GM23338 (cell line): ENCODE measurements at regions not wholly inside any gene's neighbourhood (a gene's known extent, or its start where the extent isn't known, plus 50 kb on each side); places are given as distances from the start of the nearest gene placed in this dataset.

Source experiments
- EZH2 ChIP-seq: fragments of 200-600 bp; sonication (generic); IDR thresholded peaks from one replicate; pipeline ENCODE4 v1.8.0; 2017; ENCODE audit warnings: antibody characterized with exemption, mild to moderate bottlenecking, low read depth; ENCODE audit not compliant: unreplicated experiment
- EZH2phosphoT487 ChIP-seq: fragments of 200-600 bp; sonication (generic); IDR thresholded peaks from one replicate; pipeline ENCODE4 v1.8.1; 2018; ENCODE audit warnings: antibody characterized with exemption; ENCODE audit not compliant: unreplicated experiment
- JUNB ChIP-seq: IDR thresholded peaks from one replicate; pipeline ENCODE4 v1.6.1; 2016; ENCODE audit warnings: antibody characterized with exemption; ENCODE audit not compliant: unreplicated experiment
- NANOG ChIP-seq: IDR thresholded peaks from 2 replicates; pipeline ENCODE4 v1.6.1; 2016; ENCODE audit warnings: antibody characterized with exemption, borderline replicate concordance
- POLR2AphosphoS5 ChIP-seq: IDR thresholded peaks from 2 replicates; pipeline ENCODE4 v1.6.1; 2016; ENCODE audit warnings: antibody characterized with exemption, low read depth
- STAT1 ChIP-seq: IDR thresholded peaks from one replicate; pipeline ENCODE4 v1.6.1; 2016; ENCODE audit warnings: antibody characterized with exemption; ENCODE audit not compliant: unreplicated experiment
- TF ChIP-seq, protein P1 (sequence below), 2 experiments: fragments of 200-600 bp in 1 of 2; sonication (generic) in 1 of 2; conservative IDR thresholded peaks; 2 replicates each; pipeline versions ENCODE4 v1.5.1 to v1.6.1; 2016 to 2017; ENCODE audit warnings: antibody characterized with exemption in 2 of 2, low read depth in 2 of 2, mild to moderate bottlenecking in 2 of 2, moderate library complexity in 1 of 2
- TF ChIP-seq, protein P2 (sequence below): IDR thresholded peaks from one replicate; pipeline ENCODE4 v1.6.1; 2018; ENCODE audit warnings: antibody characterized with exemption; ENCODE audit not compliant: unreplicated experiment

DNA sequence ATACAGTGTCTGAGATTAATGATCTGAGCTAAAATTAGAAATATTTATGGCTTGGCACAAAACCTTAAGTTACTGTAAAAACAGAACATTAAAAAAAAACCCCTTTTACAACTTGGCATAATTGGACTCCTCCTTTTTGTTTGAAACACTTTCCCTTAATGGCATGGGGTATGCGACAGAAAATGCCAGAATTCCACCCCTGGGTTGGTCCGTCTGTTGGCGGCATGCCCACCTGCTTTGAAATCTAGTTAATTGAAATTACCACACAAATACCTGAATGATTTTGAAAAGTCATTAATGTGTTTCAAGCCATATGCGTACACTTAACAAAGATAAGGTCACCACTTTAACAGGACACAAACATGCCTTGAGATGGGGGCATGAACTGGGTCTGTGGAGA lies 175.1 kb upstream of the FOXQ1 start:
- no peak for TF ChIP-seq EZH2
- TF ChIP-seq POLR2AphosphoS5: no peak
- no peak for TF ChIP-seq NANOG
- TF ChIP-seq EZH2phosphoT487: no peak
- TF ChIP-seq, protein P1, sequence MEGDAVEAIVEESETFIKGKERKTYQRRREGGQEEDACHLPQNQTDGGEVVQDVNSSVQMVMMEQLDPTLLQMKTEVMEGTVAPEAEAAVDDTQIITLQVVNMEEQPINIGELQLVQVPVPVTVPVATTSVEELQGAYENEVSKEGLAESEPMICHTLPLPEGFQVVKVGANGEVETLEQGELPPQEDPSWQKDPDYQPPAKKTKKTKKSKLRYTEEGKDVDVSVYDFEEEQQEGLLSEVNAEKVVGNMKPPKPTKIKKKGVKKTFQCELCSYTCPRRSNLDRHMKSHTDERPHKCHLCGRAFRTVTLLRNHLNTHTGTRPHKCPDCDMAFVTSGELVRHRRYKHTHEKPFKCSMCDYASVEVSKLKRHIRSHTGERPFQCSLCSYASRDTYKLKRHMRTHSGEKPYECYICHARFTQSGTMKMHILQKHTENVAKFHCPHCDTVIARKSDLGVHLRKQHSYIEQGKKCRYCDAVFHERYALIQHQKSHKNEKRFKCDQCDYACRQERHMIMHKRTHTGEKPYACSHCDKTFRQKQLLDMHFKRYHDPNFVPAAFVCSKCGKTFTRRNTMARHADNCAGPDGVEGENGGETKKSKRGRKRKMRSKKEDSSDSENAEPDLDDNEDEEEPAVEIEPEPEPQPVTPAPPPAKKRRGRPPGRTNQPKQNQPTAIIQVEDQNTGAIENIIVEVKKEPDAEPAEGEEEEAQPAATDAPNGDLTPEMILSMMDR (conservative IDR thresholded peaks at IDR 0.05; ENCODE audit: low read depth in 2 of 2): no peak
- TF ChIP-seq STAT1: no peak
- TF ChIP-seq, protein P2, sequence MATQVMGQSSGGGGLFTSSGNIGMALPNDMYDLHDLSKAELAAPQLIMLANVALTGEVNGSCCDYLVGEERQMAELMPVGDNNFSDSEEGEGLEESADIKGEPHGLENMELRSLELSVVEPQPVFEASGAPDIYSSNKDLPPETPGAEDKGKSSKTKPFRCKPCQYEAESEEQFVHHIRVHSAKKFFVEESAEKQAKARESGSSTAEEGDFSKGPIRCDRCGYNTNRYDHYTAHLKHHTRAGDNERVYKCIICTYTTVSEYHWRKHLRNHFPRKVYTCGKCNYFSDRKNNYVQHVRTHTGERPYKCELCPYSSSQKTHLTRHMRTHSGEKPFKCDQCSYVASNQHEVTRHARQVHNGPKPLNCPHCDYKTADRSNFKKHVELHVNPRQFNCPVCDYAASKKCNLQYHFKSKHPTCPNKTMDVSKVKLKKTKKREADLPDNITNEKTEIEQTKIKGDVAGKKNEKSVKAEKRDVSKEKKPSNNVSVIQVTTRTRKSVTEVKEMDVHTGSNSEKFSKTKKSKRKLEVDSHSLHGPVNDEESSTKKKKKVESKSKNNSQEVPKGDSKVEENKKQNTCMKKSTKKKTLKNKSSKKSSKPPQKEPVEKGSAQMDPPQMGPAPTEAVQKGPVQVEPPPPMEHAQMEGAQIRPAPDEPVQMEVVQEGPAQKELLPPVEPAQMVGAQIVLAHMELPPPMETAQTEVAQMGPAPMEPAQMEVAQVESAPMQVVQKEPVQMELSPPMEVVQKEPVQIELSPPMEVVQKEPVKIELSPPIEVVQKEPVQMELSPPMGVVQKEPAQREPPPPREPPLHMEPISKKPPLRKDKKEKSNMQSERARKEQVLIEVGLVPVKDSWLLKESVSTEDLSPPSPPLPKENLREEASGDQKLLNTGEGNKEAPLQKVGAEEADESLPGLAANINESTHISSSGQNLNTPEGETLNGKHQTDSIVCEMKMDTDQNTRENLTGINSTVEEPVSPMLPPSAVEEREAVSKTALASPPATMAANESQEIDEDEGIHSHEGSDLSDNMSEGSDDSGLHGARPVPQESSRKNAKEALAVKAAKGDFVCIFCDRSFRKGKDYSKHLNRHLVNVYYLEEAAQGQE: no peak
- TF ChIP-seq JUNB: no peak
